A204.1 (cell line): ENCODE measurements at regions not wholly inside any gene's neighbourhood (a gene's known extent, or its start where the extent isn't known, plus 50 kb on each side); places are given as distances from the start of the nearest gene placed in this dataset.
"Not testable (repeated sequence)": the region's sequence is repeated elsewhere in the genome, so short reads cannot be mapped to it uniquely, and the experiment has no call there.

ENCODE experiments used
- FAIRE-seq: peaks from 2 replicates; lab custom pipeline; 2012; peaks lifted over from hg19 to GRCh38; lab: Jason Lieb, UNC

DNA sequence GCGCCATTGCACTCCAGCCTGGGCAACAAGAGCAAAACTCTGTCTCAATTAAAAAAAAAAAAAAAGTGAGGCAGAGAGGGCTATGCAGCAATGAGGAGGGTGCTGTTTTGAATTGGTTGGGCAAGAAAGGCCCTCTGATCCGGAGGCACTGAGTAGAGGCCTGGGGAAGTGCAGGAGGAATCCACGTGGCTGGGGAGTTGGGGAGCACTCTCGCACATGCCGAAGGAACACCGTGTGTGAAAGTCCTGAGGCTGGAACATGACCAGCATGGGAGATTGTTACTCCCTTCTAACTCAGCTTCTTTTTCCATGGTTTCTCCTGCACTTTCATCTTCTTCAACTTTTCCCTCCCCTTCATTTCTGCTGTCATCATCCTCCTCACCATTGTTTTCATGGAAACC is 347.9 kb upstream of the HS6ST1 start:
- FAIRE-seq, result no peak

DNA sequence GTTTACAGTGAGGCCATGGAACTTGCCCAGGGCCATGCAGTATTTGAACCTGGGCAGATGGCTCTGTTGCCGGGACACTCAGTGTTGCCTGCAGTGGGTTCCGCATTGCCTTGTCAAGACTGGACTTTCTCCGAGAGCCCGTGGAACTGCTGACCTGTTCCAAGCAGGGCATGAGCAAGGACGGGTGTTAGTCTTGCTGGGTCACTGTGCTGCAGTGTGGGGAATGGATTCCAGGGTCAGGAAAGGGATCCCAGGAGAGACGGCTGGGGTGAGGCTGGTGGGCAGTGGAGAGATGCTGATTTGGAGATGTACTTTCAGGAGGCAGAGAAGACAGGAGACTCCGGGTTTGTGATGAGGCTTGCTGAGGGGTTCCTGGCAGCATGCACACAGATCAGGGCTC is 348.7 kb upstream of the HS6ST1 start:
- FAIRE-seq, result no peak

DNA sequence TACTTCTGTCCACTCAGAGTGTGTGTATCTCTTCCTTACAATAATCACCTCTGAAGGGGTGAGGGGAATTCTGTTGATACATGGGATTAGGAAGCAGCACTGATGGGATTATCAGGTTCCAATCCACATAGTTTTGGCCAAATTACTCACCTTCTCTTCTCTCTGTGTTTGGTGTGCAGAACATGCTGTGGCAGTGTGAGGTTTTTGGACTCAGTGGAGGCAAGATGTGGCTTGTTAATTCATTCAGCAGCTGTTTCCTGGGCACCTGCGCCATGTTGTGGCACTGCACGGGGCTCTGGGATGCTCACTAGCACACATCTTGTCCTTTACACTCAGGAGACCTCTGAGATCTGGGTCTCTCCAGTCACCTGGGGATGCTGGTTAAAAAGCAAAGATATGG is 350.3 kb upstream of the HS6ST1 start:
- no peak for FAIRE-seq

DNA sequence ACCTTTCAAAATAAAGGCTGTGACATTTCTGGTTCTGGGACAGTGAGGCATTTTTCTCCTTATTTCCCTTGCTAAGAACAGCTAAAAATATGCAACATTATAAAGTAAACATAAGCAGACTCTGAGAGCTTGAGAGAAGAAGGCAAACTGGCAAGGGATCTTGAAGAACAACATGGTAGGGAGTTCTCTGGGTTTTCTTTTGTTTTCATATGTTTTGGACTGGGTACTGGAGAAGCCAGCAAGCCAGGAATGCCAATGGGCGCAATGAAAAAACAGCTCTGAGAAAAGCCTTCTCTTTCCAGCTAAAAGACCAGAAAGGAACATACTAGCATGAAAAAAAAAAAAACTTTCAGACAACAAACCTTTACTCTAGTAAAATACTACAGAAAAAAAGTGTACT is 351.4 kb upstream of the HS6ST1 start:
- no peak for FAIRE-seq

DNA sequence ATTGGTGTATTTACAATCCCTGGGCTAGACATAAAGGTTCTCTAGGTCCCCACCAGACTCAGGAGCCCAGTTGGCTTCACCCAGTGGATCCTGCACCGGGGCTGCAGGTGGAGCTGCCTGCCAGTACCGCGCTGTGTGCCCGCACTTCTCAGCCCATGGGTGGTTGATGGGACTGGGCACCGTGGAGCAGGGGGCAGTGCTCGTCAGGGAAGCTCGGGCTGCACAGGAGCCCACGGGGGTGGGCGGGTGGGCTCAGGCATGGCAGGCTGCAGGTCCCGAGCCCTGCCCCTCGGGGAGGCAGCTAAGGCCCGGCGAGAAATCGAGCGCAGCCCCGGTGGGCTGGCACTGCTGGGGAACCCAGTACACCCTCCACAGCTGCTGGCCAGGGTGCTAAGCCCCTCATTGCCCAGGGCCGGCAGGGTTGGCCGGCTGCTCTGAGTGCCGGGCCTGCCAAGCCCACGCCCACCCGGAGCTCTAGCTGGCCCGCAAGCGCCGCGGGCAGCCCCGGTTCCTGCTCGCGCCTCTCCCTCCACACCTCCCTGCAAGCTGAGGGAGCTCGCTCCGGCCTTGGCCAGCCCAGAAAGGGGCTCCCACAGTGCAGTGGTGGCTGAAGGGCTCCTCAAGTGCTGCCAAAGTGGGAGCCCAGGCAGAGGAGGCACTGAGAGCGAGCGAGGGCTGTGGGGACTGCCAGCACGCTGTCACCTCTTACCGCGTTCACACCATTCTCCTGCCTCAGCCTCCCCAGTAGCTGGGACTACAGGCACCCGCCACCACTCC is 353.5 kb upstream of the HS6ST1 start:
- FAIRE-seq, result not testable (repeated sequence)

DNA sequence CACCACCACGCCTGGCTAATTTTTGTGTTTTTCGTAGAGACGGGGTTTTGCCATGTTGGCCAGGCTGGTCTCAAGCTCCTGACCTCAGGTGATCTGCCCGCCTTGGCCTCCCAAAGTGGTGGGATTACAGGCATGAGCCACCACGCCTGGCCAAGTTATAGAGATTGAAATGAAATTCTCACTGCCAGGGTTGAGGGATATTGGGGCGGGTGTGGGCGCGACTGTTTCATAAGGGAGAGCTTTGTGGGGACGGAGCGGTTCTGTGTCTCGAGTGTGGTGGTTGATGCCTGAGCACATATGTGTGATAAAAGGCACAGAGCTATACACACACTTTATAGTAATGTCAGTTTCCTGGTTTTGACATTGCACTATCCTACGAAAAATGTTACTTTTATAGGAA is 361.0 kb upstream of the HS6ST1 start:
- FAIRE-seq, result not testable (repeated sequence)

DNA sequence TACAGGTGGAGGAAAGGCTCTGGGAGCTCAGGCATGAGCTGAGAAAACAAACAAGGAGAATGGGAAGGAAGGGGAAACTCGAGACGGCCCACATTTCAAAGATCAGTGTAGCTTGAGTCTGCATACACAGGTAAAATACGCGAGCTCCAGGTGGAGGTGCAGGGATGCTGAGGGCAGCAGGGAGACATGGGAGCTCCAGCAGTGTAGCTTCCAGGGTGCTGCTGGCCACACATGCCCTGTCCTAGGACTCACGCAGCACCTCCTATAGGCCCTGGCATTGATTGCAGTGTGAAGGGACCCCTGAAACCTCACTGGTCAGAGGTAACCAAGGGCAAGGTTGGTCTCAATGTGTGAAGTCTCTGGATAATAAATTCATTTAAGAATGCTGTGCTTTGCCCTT is 362.8 kb upstream of the HS6ST1 start:
- FAIRE-seq, result no peak

DNA sequence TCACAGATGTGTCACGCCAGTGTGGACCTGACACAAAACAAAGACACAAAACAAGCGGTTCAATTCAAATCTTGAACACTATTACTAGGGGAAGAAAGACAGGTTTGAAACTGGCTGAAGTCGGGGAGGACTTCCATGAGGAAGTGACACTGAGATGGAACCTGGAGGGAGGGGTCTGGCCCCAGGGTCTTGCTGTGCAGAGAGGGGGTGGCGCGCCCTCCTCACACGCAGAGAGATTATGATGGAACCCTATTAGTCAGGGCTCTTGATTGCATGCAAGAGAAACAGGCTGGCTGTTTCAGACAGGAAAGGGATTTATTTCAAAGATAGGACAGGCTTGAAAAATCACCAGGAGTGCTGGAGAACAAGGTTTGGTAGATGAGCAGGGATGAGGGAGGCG is 363.6 kb upstream of the HS6ST1 start:
- FAIRE-seq, result no peak

DNA sequence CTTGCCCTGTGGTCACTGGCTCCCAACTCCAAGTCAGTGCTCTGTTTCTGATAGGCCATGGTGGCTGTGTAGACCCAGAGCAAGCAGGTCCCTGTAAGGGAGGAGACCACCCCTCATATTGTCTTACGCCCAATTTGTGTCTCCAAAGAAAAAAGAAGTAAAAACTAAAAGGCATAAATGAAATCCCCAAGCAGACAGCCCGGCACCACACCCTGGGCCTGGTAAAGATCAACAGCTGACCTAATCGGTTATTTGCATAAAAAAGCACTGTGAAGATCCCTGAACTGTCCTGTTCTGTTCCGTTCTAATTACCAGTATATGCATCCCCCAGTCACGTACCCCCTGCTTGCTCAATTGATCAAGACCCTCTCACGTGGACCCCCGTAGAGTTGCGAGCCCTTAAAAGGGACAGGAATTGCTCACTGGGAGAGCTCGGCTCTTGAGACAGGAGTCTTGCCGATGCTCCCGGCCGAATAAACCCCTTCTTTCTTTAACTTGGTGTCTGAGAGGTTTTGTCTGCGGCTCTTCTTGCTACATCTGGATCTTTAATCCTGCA is 364.1 kb upstream of the HS6ST1 start:
- FAIRE-seq, result no peak

DNA sequence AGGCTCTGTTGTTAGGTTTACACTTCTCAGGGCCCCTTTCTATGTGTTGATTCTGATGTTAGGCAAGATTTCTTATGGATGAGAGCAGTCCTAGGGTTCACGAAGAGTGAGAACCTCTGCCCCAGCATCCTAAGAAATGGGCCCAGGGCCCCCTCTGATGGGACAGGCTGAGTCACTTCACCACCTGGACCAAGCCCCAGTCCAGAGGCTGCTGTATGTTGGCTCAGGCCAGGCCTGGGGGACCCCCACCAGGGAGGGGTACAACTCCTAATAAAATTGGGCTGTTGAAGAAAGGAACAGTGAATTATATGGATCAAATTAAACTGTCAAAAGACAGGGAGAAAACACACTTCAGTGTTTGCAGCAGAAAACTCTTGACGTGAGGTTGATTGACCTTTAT is 365.9 kb upstream of the HS6ST1 start:
- no peak for FAIRE-seq

DNA sequence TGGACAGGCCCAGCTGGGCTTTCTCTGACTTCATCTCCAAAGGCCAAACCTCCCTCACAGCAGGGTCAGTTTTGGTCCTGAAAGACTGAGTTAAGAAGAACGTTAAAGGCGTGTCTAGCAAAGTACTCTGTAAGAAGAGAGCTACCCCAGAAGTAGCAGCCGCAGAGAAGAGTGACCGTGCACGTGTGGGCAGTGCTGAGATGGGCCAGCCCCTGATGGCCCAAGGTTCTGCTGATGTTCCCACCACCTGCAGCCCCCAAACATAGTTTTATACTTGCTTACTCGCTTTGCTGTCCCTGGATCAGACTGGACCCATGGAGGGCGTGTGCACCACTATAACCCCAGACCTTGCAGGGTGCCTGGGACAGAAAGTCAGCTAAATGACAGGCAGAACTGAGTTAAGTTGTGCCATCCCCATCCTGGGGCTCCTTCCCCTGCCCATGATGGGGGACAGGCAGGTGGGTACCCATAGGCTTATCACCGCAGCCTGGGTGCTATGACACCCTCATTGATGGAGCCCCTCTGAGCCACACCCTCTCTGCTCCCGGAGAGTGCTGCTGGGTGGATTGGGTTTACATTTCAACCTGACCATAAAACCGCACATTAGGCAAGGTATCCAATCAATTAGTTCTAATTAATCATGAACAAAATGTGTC is 367.3 kb upstream of the HS6ST1 start:
- FAIRE-seq, result no peak

DNA sequence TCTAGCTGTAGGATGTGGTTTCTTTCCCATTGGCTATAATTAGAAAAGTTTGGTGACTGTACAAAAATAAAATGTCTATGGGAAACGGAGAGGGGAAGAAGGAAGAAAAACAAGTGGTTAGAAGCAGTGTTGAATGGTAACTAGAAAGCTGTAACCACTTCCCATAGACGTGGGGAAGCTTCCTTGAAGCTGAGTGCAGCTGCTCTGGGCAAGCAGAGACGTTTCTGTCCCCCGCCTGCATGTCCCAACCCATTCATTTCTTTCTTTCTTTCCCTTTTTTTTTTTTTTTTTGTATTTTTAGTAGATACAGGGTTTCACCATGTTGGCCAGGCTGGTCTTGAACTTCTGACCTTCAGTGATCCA is 367.8 kb upstream of the HS6ST1 start:
- no peak for FAIRE-seq

DNA sequence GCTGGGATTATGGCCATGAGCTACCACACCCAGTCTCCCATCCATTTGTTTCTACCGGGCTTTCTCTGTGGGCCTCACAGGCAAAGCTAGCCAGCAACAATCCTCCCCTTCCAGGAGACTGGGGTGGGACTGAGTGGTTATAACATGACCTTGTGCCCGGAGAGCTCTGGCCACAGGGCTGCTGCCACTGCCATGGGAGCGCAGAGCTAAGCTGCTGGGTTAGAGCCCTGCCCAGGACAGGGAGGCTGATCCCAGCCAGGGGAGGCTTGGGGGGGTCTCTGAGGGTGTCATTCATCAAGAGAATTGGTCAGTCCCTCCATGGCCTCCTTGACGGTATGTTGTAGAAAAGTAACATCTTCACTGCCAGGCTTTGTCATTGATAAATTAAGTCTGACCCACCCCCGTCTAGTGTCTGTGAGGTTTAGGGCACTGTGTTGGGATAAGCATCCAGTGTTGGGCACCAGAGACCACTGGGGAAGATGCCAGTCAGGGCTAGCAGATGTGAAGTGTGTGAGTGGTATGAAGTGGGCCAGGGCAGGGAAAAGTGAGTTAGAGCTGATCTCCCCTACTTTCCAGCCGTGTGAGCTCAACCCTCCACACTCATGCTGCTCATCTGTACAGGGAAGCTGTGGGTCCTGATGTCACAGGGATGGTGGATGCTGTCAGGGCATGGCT is 368.4 kb upstream of the HS6ST1 start:
- FAIRE-seq, result no peak

DNA sequence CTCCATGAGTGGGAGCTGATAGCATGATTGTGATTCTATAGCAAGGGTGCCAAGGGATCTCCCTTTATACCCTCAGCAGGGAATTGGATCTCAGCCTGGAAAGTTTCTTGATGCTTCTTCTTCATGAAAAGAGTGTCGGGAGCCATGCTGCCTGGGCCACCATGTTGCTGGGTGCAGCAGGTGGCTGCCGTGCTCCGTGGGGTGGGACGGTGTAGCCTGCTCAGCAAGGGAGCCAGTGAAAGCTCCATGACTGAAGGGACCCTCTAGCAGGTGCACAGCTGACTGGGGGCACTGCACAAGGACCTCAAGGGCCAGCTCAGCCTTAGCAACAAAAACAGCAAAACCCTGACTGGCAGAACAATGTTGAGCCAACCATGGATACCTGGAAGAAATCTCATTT is 368.9 kb upstream of the HS6ST1 start:
- no peak for FAIRE-seq

DNA sequence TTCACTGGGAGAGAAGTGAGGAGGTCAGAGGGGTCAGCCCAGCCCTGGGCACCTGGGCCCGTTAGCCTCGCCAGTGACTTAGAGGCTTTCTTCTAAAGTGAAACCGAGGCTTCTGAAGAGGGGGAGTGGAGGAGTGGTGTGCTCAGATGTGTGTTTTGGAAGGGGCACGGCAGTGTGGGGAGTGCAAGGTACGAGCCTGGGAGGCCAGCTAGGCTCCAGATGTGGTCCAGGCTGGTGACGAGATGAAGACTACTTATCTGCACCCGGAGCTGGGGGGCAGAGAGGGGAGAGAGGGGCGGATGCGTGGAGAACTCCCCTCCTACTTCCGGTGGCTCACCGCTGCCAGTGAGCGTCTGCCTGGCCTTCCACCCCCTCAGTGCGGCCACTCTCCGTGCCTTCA is 371.3 kb upstream of the HS6ST1 start:
- FAIRE-seq, result no peak

DNA sequence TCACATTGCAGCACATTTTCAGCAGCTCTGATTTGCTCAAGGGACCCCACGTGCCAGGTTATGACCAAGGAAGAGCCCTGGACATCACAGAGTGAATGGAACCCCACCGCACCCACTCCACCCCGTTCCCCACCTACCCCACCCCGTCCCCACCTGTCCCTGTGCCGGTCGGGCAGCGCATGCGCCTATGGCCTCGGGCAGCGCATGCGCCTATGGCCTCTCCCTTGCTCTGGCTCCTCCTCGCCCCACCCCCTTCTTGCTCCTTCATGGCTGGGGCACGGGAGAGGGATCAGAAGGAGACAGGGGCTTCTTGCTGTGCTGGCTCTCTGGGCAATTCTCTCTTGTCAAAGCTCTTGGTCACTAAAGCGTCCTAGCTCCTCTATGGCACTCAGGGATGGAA is 371.8 kb upstream of the HS6ST1 start:
- no peak for FAIRE-seq

DNA sequence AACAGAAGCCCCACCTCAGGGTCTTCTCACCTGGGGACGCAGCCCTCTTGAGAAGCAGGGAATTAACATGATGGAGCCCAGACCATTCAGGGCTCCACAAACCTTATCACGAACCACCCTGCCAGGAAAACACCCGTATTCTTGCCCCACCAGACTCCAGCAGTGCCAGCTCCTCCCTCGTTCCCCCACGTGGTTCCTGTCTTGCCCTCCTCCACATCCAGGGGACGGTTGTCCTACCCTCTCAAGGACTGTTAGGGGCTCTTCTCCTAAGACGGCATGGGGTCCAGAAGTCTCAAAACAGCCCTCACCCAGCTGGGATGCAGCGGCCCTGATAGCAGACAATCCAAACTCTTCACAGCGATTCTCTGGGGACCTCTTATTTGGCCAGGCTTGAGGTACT is 372.2 kb upstream of the HS6ST1 start:
- no peak for FAIRE-seq

DNA sequence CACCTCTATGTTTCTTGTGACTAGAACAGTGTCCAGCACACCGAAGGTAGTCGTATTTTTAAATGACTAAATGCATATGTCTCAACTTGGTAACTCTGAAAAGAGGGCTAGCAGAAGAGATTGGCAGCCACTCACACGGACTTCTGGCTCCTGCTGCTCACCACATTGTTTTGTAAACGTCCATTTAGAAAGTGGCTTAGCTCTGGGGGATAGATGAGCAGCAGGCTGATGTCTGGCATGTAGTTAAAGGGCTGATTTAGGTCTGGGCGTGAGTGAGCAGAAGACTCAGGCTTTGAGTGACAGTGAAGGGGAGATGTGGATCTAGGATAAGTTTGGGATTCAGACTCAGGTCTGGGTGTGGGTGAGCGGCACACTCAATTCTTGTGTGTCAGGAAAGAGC is 372.9 kb upstream of the HS6ST1 start:
- no peak for FAIRE-seq

DNA sequence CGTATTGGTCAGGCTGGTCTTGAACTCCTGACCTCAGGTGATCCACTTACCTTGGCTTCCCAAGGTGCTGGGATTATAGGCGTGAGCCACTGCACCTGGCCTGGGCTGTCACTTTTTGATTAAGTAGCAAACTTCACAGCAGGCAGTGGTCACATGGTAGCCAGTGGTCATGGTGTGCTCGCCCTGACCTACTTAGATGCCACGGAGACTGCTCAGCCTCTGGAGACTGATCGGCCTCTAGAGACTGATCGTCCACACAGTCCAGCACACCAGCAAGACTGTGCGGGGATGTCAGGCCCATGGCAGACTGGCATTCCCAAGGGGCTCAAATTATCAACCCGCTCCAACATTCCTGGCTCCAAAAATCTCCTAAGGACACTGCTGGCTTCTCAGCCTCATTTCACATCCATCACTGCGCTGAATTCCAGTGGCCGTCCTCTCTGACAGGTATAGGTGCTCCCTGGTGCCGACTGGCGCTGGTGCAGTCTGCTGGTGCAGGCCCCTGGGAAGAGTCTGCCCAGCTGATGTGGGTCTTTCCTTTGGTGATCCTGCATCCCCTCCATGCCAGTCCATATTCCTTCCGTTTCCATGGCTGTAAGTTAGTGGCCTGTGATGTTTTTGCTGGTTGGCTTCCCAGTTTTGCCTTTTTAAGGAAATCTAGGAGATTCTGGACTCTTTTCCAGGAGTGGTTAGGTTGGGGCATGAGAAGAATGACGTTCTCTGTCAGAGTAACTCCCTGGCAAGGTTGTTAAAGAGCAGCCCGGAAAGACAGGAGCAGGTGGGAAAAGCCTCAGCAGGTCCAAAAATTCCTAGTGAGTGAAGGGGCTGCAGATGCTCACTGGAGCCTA is 374.5 kb upstream of the HS6ST1 start:
- FAIRE-seq, result no peak

DNA sequence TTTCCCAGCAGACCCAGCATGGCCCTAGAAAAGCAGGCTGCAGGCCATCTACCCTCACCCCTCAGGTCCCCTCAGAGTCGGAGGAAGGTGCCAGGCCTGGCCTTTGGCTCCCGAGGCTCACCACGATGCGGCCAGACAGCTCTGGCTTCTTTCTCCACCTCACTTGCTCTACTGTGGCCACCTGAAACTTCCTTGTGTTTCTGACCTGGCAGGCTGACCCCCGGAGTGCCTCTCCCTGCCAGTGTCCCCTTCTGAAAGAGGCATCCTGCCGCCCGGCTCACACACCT is 375.0 kb upstream of the HS6ST1 start:
- FAIRE-seq, result no peak

DNA sequence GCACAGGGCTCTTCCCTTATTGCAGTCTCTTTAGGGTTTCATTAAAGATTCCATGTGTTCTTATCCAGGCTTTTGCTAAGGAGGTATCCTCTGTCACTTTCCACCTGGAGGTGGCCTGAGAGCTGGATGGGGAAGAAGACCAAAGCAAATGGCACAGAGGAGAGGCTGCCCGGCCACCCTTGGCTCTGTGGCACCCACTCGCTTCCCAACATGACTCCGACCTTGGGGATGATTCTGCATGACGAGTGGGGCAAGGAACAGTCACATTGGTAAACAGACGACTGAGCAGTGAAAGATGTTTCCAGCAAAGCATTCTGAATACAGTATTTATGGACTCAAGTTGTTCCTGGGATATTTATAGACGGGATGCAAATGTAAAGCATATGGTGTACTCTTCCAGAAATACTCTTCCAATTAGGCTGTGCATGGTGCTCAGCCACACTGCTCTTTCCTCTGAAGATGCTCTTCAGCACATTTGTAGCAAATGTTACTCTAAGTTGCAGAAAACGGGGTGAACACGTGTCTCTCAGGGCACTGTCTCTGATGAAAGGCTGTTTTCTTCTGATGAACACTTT is 377.1 kb upstream of the HS6ST1 start:
- no peak for FAIRE-seq

DNA sequence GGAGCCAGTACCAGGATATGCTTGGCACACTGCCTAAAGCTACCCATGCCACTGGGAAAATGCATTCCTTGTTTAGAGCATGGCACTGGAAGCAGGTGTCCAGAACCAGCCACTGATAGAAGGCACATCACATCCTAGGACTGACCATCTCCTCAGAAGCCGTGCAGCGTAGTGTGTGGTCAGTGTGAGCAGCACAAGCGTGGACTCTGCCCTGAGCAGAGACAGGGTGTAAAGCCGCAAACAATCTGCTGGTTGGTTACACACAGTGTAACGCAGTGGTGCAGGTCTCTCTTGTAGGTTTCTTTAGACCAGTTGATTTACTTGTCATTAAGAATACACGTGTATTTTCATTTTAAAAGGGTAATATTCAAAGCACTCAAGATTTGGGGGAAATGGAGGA is 377.8 kb upstream of the HS6ST1 start:
- FAIRE-seq, result no peak
